ENCODE measurements at regions not wholly inside any gene's neighbourhood (a gene's known extent, or its start where the extent isn't known, plus 50 kb on each side); places are given as distances from the start of the nearest gene placed in this dataset.

DNA sequence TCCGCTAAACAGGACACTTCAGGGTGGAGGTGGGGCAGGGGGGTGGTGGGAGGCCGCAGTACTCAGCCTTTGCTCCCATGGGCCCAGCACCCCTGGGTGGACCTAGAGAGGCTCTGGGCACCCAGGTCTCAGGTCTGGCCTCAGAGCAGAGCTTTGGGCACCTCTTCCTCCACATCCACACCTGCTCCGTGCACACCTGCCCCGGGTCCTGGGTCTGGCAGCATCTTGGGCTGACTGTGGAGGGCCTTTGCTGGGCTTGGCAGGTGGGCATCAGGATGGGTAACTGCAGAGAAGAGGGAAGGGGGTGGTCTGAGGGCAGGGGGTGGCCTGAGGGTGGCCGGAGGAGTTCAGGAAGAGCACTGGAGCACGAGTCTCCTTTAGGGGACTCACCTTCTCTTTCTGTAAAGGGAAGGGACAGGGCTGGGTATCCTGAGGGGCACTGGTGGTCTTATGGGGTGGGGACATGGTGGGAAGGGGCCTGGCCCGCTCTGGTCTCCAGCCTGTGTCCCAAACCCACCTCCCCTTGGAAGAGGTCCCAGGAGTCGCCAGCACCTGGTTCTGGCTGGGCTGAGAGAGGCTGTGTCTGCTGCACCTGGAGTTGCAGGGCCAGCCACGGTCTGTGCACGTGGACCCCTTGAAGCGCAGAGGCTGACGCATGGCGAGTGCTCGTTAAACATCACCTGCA, 106.7 kb upstream of the IER5L start:
- ChIA-PET CTCF (no interaction called here), POLR2A (ENCODE audit: unreplicated experiment) (no interaction called here)
- Histone ChIP-seq H4K20me1 (ENCODE audit: insufficient read depth, low read length) (no peaks in the 10 kb centered on the region), H2AK5ac (ENCODE audit: low read depth, low read length) (no peak overlapping the region), H3K23ac (ENCODE audit: low read depth, low read length) (no peak overlapping the region), H3K79me1 (ENCODE audit: low read depth in 1 of 2, low read length in 2 of 2) (no peaks in the 10 kb centered on the region), H3K27me3 (ENCODE audit: control insufficient read depth, insufficient read depth, low read length) (no peaks in the 10 kb centered on the region), H4K5ac (ENCODE audit: low read depth, low read length) (no peak overlapping the region), H3K9ac (ENCODE audit: low read depth, low read length) (no peak overlapping the region), H3K36me3 (ENCODE audit: control insufficient read depth, insufficient read depth, low read length) (no peaks in the 10 kb centered on the region), H3K4me2 (ENCODE audit: low read depth, low read length) (no peak overlapping the region), H2BK5ac (ENCODE audit: low read depth, low read length, poor library complexity, severe bottlenecking) (no peak overlapping the region), H3K56ac (ENCODE audit: extremely low read depth, insufficient read depth, low read length) (no peak overlapping the region), H2BK120ac (ENCODE audit: low read depth, low read length) (no peak overlapping the region), H2AK9ac (replicated peaks; ENCODE audit: low read depth, low read length, poor library complexity) (no peak overlapping the region), H4K8ac (ENCODE audit: low read depth in 2 of 2, low read length in 2 of 2) (no peak overlapping the region), H3K14ac (replicated peaks; ENCODE audit: low read depth, low read length) (no peak overlapping the region), H2BK20ac (ENCODE audit: low read depth, low read length) (no peak overlapping the region), H2AFZ (replicated peaks; ENCODE audit: low read length, poor library complexity) (no peak overlapping the region), H3K18ac (ENCODE audit: low read depth, low read length) (no peak overlapping the region), H3K27ac (ENCODE audit: insufficient read depth, low read length) (no peak overlapping the region), H2BK15ac (ENCODE audit: low read depth, low read length) (no peak overlapping the region), H3K4ac (ENCODE audit: low read depth, low read length) (no peak overlapping the region), H3K4me3 (ENCODE audit: insufficient read depth, low read depth, low read length) (no peak overlapping the region), H3K4me1 (ENCODE audit: control insufficient read depth, insufficient read depth, low read length) (no peaks in the 10 kb centered on the region), H3K9me1 (ENCODE audit: insufficient read depth, low read length) (no peaks in the 10 kb centered on the region), H3K9me3 (ENCODE audit: control insufficient read depth, insufficient read depth, low read length) (no peaks in the 10 kb centered on the region), H4K91ac (ENCODE audit: insufficient read depth, low read depth, low read length) (no peak overlapping the region)
- intact Hi-C loops (cut with micrococcal nuclease): no loop called here
- TF ChIP-seq, protein P1, sequence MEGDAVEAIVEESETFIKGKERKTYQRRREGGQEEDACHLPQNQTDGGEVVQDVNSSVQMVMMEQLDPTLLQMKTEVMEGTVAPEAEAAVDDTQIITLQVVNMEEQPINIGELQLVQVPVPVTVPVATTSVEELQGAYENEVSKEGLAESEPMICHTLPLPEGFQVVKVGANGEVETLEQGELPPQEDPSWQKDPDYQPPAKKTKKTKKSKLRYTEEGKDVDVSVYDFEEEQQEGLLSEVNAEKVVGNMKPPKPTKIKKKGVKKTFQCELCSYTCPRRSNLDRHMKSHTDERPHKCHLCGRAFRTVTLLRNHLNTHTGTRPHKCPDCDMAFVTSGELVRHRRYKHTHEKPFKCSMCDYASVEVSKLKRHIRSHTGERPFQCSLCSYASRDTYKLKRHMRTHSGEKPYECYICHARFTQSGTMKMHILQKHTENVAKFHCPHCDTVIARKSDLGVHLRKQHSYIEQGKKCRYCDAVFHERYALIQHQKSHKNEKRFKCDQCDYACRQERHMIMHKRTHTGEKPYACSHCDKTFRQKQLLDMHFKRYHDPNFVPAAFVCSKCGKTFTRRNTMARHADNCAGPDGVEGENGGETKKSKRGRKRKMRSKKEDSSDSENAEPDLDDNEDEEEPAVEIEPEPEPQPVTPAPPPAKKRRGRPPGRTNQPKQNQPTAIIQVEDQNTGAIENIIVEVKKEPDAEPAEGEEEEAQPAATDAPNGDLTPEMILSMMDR (conservative IDR thresholded peaks at IDR 0.05; ENCODE audit: low read depth, low read length): no peak
- TF ChIP-seq POLR2A (IDR thresholded peaks at IDR 0.05; ENCODE audit: low read depth, low read length) (no peak), MAZ (IDR thresholded peaks at IDR 0.05; ENCODE audit: borderline replicate concordance, low read depth, low read length) (no peak), CEBPB (IDR thresholded peaks at IDR 0.05; ENCODE audit: low read depth, low read length) (no peak), NFE2L2 (IDR thresholded peaks at IDR 0.05; ENCODE audit: low read depth, low read length) (no peak), RCOR1 (IDR thresholded peaks at IDR 0.05; ENCODE audit: insufficient replicate concordance, low read length) (no peak), MAFK (IDR thresholded peaks at IDR 0.05; ENCODE audit: low read depth, low read length) (no peak), RAD21 (IDR thresholded peaks at IDR 0.05; ENCODE audit: low read length) (no peak), SMC3 (IDR thresholded peaks at IDR 0.05; ENCODE audit: low read depth, low read length) (no peak)
- TF ChIP-seq, protein P2, sequence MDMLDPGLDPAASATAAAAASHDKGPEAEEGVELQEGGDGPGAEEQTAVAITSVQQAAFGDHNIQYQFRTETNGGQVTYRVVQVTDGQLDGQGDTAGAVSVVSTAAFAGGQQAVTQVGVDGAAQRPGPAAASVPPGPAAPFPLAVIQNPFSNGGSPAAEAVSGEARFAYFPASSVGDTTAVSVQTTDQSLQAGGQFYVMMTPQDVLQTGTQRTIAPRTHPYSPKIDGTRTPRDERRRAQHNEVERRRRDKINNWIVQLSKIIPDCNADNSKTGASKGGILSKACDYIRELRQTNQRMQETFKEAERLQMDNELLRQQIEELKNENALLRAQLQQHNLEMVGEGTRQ (IDR thresholded peaks at IDR 0.05; ENCODE audit: low read depth, low read length): no peak
- in situ Hi-C loops (cut with MboI; ENCODE audit: low sequenced_read_pairs): no loop called here
- no TSS peak for BruUV-seq (replicated peaks)
- DNase-seq (no peak), ATAC-seq (ENCODE audit: low read depth) (no peak)
- dilution Hi-C loops (cut with HindIII; ENCODE audit: low sequenced_read_pairs, unreplicated experiment): no loop called here
- 73% methylated on average over 4 of the region's 14 CpGs; no CpG with 5 or more reads in 1 of the 2 experiments for WGBS, 2 experiments (ENCODE audit: extremely low coverage in 2 of 2, insufficient read length in 1 of 2)
